Fibroblast of mammary gland (primary cell): ENCODE measurements at regions not wholly inside any gene's neighbourhood (a gene's known extent, or its start where the extent isn't known, plus 50 kb on each side); places are given as distances from the start of the nearest gene placed in this dataset.

Experiments
- DNase-seq: peaks from one replicate; pipeline ENCODE4 v3.0.0-alpha.2; 2010; ENCODE audit warnings: low read depth
- H3K4me3 ChIP-seq: 2 replicates; pipeline ENCODE4 v1.5.1; 2011; ENCODE audit warnings: low read depth, mild to moderate bottlenecking, low read length, moderate library complexity; ENCODE audit not compliant: control insufficient read depth
- CTCF ChIP-seq: conservative IDR thresholded peaks from 2 replicates; pipeline ENCODE4 v1.5.1; 2011; ENCODE audit warnings: low read depth, low read length, inconsistent platforms; ENCODE audit not compliant: control insufficient read depth, insufficient read depth

GRCh38 chr2:215794829-215795546 is 218.4 kb downstream of the MREG start:
- DNase-seq, result no peak
- TF ChIP-seq CTCF, result no peak

GRCh38 chr2:215793747-215794595 is 219.4 kb downstream of the MREG start:
- DNase-seq, result peak; percentile 99
- H3K4me3 ChIP-seq, result no peak overlapping the region
- TF ChIP-seq CTCF, result no peak

More at GRCh38 chr2:215794829-215795546, 218.4 kb downstream of the MREG start:
- H3K4me3 ChIP-seq, result no peak overlapping the region

GRCh38 chr2:215791481-215791937 is 221.8 kb downstream of the MREG start:
- no peak overlapping the region for H3K4me3 ChIP-seq
- DNase-seq, result no peak
- TF ChIP-seq CTCF, result no peak

- H3K4me3 ChIP-seq, result no peak overlapping the region
- TF ChIP-seq CTCF, result no peak
- no peak for DNase-seq
Measured at GRCh38 chr2:215790523-215791421, 222.6 kb downstream of the MREG start.

GRCh38 chr2:215787565-215788178 is 225.7 kb downstream of the MREG start:
- no peak for TF ChIP-seq CTCF
- DNase-seq, result no peak
- H3K4me3 ChIP-seq, result no peak overlapping the region

- TF ChIP-seq CTCF, result no peak
Measured at GRCh38 chr2:215787025-215787424, 226.3 kb downstream of the MREG start.

More at GRCh38 chr2:215787025-215787424, 226.3 kb downstream of the MREG start:
- no peak for DNase-seq
- no peak overlapping the region for H3K4me3 ChIP-seq
